Skin of body (tissue), 1 donor: ENCODE measurements at regions not wholly inside any gene's neighbourhood (a gene's known extent, or its start where the extent isn't known, plus 50 kb on each side); places are given as distances from the start of the nearest gene placed in this dataset.

Experiments
- DNase-seq: peaks from one replicate; lab custom pipeline; 2025; lab: John Stamatoyannopoulos, UW

- peak; percentile 74 for DNase-seq
Observed at GRCh38 chr2:204108330-204108751, 171.8 kb downstream of the ICOS start.

DNA sequence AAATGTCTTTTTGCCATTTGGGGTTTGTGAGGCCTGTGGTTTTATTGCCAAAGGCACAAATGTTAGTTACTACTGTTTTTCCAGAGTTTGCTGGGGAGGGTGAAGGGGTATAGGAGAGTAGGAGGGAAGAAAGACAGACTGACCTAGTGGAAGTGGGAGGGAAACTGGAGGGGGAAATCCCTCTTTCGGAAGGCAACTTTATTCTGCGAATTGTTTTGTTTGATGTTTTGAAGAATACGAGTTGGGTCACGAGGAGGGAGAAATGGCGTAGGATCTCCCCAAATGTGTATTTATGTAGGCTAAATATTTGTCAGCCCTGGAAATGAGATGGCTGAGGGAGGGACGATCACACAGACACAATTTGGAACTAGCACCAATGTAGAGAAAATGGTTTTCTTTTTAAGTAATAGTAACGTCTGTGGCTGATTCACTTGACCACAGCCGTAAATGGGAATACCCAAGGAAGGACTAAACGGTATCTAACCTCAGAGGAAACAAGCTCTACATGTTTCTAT is 172.3 kb downstream of the ICOS start:
- DNase-seq, result no peak

GRCh38 chr2:204109681-204110080 is 173.1 kb downstream of the ICOS start:
- DNase-seq, result no peak

DNA sequence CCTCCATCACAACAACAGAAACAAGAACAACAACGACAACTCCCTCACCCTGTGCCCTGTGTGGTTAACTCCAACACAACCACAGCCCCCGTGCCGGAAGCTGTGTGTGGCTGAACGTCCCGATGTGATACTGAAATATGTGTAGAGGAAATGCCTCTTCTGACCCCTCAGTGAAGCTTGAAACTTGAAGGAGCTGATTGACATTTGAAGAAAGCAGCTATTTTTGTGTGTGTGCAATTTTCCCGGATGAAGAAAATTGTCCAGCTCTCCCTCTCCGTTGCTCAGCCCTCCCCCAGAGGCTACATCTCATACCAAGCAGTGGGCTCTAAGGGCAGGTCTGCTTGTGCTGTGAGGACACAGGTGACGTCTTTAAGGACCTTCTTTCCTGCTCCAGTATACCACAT is 173.8 kb downstream of the ICOS start:
- peak; percentile 69 for DNase-seq

DNA sequence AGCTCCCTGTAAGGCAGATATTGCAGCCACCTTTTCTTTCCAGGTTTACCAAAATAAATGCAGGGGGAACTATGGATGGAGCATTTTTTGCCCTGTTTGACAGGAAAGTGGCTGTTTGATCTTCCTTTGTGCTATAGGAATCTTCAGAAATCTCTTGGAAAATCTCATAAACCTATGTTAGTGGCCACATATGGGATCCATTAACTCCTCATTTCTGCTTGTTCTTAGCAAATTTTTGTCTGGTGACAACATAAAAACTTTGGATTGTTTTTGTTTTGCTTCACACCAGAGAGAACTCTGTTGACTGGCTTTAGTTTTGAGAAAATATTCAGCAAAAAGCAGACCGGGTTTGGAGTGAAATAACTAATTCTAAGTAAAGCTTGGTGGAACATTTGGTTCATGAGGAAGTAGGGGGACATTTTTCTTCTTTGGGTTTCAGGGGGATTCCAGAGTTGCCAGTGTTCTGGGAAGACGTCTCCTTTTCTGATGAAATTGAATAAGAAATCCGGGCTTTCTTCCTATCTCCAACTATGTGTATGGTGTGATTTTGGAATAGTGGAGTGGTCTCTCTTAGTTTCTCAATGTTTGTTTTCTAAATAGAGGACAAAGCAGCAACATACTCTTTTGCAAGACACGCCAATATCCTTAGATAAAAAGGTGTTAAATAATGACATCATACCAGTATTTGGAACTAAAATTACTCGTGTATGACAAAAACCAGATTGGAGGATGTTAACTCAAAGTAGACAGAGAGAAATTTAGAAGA is 174.4 kb downstream of the ICOS start:
- DNase-seq, result peak; percentile 94

DNA sequence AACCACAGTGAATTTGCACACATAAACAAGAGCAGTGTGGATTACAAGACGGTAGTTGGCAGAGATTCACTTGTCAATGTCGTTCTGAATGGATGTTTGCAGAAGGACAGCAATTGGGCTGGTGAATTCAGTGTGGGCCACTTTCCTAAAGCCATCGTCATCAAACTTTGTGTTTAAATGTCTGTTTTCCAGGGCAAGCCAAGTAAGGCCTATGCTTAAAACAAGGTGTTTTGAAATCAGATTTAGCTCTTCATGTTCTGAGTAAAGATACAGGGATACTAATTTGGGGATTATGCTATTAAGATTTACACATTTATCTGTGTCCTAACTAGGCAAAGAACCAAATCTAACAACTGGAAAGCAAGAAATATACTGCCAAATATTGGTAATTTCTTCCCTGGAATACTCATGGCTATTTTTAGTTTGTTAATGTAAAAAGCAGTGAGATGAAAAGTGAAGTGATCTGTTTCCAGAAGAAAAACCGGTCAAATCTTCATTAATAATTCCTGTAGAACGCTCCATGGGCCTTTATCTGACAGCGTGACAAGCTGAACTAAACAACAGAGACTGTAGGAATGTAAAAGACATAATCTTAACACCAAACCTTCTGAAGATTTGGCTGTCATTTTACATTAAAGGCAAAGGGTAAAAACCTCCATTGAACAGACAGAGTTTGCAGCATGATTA is 175.7 kb downstream of the ICOS start:
- DNase-seq, result no peak

DNA sequence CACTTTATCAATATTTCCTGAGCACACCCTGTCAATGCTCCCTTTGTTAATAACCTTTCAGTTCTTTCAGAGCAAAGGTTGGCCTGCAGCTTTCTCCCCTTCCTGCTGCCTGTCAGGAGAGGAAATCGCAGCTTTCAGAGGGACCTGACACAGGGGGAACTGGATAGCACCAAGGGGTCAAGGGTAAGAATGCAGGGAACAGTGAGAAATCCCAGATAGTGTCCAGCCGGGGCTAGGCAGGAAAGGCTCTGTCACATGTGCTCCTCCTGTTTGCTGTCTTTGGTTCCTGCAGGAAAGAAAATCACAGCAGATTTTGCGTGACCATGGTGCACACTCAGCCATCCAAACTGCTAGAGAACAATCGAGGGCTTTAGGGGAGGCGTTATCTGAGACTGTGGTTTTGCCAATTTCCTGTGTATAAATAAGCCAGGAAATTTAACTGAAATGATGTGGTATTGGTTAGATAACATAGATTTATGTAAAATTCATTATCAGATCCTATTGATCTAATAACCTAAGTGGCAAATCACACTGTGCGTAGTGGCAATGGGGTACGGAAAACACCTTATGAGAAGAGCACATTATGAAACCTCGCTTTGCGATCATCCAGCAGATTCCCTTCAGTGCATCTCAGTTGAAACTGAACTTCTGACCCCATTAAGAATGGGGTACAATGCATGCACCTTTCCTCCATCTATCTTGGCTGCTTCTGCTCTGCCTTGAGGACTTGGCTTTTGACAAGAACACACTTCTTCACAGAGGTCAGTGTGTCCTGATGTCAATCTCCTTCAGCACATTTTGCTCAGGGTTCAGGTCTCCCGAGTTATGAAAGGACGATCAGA is 178.0 kb downstream of the ICOS start:
- DNase-seq, result no peak

DNA sequence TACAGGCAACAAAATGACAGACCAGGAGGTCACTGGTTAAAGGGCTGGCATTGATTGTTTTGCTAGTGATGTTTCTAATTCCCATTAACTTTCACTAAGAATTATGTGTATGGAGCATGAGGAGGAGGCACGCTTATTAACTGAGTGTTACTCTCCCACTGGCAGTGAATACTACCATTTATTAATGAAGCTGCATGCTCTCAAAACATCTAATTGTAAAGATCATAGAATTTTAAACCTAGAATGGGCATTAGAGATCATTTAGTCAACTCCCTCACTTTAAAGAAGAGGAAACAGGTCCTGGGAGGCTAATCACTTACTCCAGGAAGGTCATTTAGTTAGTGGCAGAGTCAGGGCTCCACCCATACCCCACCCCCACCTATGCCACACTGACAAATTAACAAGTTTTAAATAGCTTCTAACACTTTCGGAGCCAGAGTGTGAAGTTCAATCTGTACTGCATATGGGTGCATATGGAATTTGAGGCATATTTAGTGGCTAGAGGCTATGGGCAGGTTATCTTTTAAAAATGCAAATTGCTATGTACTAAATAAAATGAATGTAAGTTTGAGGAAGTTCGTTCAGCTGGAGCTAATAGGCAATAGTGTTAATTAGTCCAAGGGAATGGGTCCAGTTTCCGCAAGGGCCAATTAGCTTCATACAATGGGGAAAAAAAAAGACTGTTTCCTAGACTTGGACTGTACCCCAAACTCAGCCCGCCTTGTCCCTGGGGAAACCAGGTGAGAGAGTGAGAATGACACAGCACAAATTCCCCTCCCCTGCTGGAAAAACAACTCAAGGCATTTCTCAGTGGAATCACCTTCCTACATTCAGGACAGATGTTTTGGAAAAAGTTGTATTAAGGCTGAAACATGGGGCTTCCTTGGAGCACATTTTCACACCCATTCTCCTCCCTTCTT is 178.8 kb downstream of the ICOS start:
- DNase-seq, result no peak

- no peak for DNase-seq
Observed at GRCh38 chr2:204116159-204116792, 179.7 kb downstream of the ICOS start.

DNA sequence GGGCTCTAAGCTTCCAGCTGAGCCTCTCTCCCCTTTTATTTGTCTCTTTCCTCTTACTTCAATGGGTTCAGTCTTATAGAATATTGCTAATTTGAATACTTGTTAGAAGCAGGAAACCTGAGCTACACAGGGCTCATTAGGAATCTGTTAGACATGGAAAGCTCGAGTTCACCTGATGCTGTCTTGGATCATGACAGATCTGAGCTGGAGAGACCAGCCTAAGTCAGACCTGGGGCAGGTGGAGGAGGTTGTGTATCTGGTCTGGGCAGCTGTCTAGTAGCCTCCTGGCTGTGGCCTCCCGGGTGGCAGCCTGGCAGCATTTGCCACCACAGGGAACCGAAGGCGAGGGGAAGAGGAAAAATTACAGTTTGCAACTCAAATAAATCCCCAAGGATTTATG is 185.9 kb downstream of the ICOS start:
- no peak for DNase-seq

GRCh38 chr2:204124140-204124750 is 187.7 kb downstream of the ICOS start:
- no peak for DNase-seq

DNA sequence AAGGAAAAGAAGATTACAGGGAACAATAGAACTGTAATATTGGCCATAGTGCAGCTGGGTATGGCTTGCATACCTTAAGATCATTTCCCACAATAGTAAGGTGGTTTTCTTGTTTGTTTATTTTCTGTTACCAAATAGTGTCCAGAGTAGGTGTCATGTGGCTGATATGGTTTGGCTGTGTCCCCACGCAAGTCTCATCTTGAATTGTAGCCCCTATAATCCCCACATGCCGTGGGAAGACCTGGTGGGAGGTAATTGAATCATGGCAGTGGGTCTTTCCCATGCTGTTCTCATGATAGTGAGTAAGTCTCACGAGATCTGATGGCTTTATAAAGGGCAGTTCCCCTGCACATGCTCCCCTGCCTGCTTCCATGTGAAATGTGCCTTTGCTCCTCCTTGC is 190.1 kb downstream of the ICOS start:
- DNase-seq, result no peak

GRCh38 chr2:204127238-204127637 is 190.7 kb downstream of the ICOS start:
- no peak for DNase-seq

DNA sequence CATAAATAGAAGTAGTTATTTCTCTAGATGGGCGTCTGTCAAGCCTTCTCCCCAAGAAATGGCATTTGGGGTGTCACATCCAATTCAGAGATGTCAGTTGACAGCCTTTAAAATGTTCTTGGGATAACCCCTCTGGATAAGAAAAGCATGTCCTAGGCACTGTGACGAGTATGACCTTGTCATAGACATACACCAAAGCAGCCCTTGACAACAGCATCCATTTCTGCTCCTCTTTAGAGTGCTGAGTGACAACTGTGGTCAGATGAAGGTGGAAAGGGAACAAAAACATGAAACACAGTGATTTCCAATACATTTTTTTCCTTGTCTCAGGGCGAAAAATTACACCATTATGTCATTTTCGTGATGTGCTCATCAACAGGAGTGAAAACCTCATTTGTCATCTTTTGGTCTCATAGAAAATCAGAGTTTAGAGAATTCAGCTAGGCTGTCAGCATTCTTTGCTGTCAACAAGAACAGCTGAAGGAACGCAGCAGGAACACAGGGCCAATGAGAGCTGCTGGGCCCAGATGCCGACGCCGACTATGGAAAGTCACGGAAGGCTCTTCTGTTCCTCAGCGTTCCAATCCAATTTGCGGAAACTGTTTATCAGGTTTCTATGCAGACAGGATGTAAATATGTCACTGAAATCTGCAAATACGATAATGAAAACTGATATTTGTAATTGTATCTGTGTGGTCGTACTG is 193.2 kb downstream of the ICOS start:
- peak; percentile 84 for DNase-seq

DNA sequence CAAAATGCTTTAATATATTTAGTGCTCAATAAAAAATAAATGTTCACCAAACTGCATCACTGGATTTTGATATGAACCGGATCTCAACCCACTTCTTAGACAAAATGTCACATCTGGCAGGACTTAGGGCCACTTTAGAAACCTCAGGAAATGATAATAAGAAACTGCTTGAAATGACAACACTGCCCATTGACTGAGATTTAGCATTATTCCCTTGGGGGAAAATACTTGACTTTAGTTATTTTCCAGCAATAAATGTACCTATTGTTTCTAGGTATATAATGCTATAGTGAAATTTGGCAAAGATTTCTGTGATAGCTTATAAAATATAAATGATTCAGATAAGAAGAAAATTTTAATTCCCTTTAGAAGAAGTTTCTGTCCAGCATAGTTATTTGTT is 195.1 kb downstream of the ICOS start:
- no peak for DNase-seq

GRCh38 chr2:204133476-204133875 is 196.9 kb downstream of the ICOS start:
- no peak for DNase-seq

DNA sequence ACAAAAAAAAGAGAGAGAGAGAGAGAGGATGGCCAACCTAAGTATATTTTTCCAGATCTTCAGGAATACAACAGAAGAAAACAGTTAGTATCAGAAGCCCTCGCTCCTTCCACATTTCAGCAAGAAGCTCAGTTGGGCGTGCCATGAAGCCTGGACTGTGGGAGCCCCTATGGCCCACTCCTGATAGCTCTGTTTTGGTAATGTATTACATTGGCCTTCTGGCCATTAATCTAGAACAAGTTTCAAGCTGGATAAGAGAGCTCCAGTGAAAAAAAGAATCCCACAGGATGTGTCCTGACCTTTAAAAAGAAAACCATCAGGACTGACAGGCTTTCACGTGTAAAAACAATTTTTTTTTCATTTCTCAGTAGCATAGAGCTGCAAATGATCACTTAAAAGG is 197.9 kb downstream of the ICOS start:
- no peak for DNase-seq

DNA sequence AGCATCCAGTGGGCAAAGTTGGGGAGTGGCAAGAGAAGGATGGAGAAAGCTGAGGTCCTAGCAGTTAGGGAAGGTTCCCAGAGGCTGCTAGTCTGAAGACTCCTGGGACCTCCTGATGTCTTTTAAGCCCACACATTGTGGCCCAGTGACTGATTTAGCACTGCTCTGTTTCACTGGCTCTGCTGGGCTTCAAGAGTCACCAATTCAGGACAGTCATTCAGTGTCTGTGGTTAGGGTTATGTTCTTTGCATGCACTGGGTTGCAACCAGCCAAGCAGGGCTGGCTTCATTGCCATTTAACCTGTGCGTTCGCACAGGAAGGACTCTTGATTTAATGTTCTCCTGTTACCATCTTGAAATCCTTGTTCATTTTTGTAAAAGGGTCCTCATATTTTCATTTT is 199.2 kb downstream of the ICOS start:
- DNase-seq, result no peak

- no peak for DNase-seq
Observed at GRCh38 chr2:204138206-204138605, 201.6 kb downstream of the ICOS start.
